Osteoblast (primary cell): ENCODE measurements at regions not wholly inside any gene's neighbourhood (a gene's known extent, or its start where the extent isn't known, plus 50 kb on each side); places are given as distances from the start of the nearest gene placed in this dataset.
"Not testable (repeated sequence)": the region's sequence is repeated elsewhere in the genome, so short reads cannot be mapped to it uniquely, and the experiment has no call there.

Source experiments
- DNase-seq: peaks from one replicate; pipeline ENCODE4 v3.0.0; 2011; ENCODE audit warnings: low spot score, mixed read lengths; ENCODE audit not compliant: insufficient read length; ENCODE audit errors: missing footprints
- H2AFZ ChIP-seq: 2 replicates; pipeline ENCODE4 v1.6.0; 2011; ENCODE audit warnings: mild to moderate bottlenecking, low read length
- H3K27ac ChIP-seq: 2 replicates; pipeline ENCODE4 v1.5.1; 2011; ENCODE audit warnings: mild to moderate bottlenecking, low read depth, low read length, moderate library complexity
- H3K27me3 ChIP-seq: 2 replicates; pipeline ENCODE4 v1.6.0; 2012; ENCODE audit warnings: mild to moderate bottlenecking, control low read depth, inconsistent platforms, low read length, moderate library complexity; ENCODE audit not compliant: insufficient read depth
- H3K36me3 ChIP-seq: 2 replicates; pipeline ENCODE4 v1.5.1; 2011; ENCODE audit warnings: mild to moderate bottlenecking, low read length, control low read depth, moderate library complexity; ENCODE audit not compliant: insufficient read depth
- H3K4me1 ChIP-seq: 2 replicates; pipeline ENCODE4 v1.5.1; 2011; ENCODE audit warnings: mild to moderate bottlenecking, low read length, control low read depth, moderate library complexity; ENCODE audit not compliant: insufficient read depth
- H3K4me2 ChIP-seq: 2 replicates; pipeline ENCODE4 v1.6.0; 2011; ENCODE audit warnings: mild to moderate bottlenecking, low read length; ENCODE audit not compliant: insufficient read depth
- H3K4me3 ChIP-seq: fragments of 200-600 bp; sonication (generic); 3 replicates; pipeline ENCODE4 v1.5.1; 2012; ENCODE audit warnings: mild to moderate bottlenecking, low read length, inconsistent platforms; ENCODE audit not compliant: insufficient read depth
- H3K79me2 ChIP-seq: 2 replicates; pipeline ENCODE4 v1.6.0; 2012; ENCODE audit warnings: mild to moderate bottlenecking, low read length, control low read depth, inconsistent platforms; ENCODE audit not compliant: insufficient read depth
- H3K9me3 ChIP-seq: 2 replicates; pipeline ENCODE4 v1.5.1; 2011; ENCODE audit warnings: low read depth, low read length, control low read depth
- H4K20me1 ChIP-seq: 2 replicates; pipeline ENCODE4 v1.6.0; 2012; ENCODE audit warnings: mild to moderate bottlenecking, low read length, control low read depth; ENCODE audit not compliant: insufficient read depth
- TF ChIP-seq, protein P1 (sequence below): IDR thresholded peaks from 2 replicates; pipeline ENCODE4 v1.5.1; 2011; ENCODE audit warnings: mild to moderate bottlenecking, low read depth, low read length, moderate library complexity; ENCODE audit errors: extremely low read depth

GRCh38 chr3:20442846-20443245 lies 256.8 kb upstream of the SGO1 start:
- TF ChIP-seq, protein P1, sequence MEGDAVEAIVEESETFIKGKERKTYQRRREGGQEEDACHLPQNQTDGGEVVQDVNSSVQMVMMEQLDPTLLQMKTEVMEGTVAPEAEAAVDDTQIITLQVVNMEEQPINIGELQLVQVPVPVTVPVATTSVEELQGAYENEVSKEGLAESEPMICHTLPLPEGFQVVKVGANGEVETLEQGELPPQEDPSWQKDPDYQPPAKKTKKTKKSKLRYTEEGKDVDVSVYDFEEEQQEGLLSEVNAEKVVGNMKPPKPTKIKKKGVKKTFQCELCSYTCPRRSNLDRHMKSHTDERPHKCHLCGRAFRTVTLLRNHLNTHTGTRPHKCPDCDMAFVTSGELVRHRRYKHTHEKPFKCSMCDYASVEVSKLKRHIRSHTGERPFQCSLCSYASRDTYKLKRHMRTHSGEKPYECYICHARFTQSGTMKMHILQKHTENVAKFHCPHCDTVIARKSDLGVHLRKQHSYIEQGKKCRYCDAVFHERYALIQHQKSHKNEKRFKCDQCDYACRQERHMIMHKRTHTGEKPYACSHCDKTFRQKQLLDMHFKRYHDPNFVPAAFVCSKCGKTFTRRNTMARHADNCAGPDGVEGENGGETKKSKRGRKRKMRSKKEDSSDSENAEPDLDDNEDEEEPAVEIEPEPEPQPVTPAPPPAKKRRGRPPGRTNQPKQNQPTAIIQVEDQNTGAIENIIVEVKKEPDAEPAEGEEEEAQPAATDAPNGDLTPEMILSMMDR: no peak
- Histone ChIP-seq H3K9me3 (no peaks in the 10 kb centered on the region), H3K27ac (no peak overlapping the region), H3K36me3 (no peaks in the 10 kb centered on the region), H3K4me2 (no peak overlapping the region), H3K79me2 (no peaks in the 10 kb centered on the region), H4K20me1 (no peaks in the 10 kb centered on the region), H3K27me3 (no peaks in the 10 kb centered on the region), H3K4me3 (no peak overlapping the region), H2AFZ (no peak overlapping the region), H3K4me1 (no peaks in the 10 kb centered on the region)
- DNase-seq: no peak

DNA sequence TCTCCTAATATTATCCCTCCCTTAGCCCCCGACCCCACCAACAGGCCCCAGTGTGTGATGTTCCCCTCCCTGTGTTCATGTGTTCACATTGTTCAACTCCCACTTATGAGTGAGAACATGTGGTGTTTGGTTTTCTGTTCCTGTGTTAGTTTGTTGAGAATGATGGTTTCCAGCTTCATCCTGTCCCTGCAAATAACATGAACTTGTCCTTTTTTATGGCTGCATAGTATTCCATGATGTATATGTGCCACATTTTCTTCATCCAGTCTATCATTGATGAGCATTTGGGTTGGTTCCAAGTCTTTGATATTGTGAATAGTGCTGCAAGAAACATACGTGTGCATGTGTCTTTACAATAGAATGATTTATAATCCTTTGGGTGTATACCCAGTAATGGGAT lies 241.3 kb upstream of the SGO1 start:
- H3K79me2 ChIP-seq, H4K20me1 ChIP-seq, H2AFZ ChIP-seq, H3K4me2 ChIP-seq, H3K27me3 ChIP-seq, H3K36me3 ChIP-seq, H3K9me3 ChIP-seq, H3K4me1 ChIP-seq, DNase-seq, H3K27ac ChIP-seq, H3K4me3 ChIP-seq: not testable (repeated sequence)

DNA sequence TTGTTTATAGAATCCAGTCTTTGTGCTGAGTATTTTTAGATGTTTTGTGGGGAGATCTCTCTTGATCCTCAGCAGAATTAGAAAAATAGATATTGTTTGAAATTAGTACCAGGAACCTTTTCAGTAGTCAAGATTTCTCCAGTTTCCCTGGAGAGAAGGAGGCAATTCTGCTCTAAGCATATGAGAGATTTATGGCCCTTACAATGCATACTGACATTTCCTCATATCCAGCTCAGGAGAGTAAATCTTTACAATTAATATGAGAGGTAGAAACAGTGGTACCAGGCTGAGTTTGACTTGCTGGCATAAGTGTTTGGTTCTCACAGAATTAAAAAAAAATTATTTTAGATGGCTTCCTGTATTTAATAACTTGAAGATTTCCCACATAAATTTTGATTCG lies 239.1 kb upstream of the SGO1 start:
- H3K79me2 ChIP-seq: no peaks in the 10 kb centered on the region
- H3K27ac ChIP-seq: no peak overlapping the region
- no peaks in the 10 kb centered on the region for H4K20me1 ChIP-seq
- no peak overlapping the region for H2AFZ ChIP-seq
- TF ChIP-seq, protein P1: no peak
- no peaks in the 10 kb centered on the region for H3K36me3 ChIP-seq
- no peaks in the 10 kb centered on the region for H3K4me1 ChIP-seq
- H3K9me3 ChIP-seq: no peaks in the 10 kb centered on the region
- no peaks in the 10 kb centered on the region for H3K27me3 ChIP-seq
- H3K4me3 ChIP-seq: no peak overlapping the region
- DNase-seq: no peak
- no peak overlapping the region for H3K4me2 ChIP-seq

GRCh38 chr3:20424086-20424485 lies 238.1 kb upstream of the SGO1 start:
- no peak overlapping the region for H2AFZ ChIP-seq
- H3K27ac ChIP-seq: no peak overlapping the region
- no peak overlapping the region for H3K4me2 ChIP-seq
- H3K4me1 ChIP-seq: no peaks in the 10 kb centered on the region
- no peak overlapping the region for H3K4me3 ChIP-seq
- no peaks in the 10 kb centered on the region for H3K9me3 ChIP-seq
- no peaks in the 10 kb centered on the region for H3K27me3 ChIP-seq
- no peaks in the 10 kb centered on the region for H3K79me2 ChIP-seq
- TF ChIP-seq, protein P1: no peak
- H3K36me3 ChIP-seq: no peaks in the 10 kb centered on the region
- DNase-seq: no peak
- H4K20me1 ChIP-seq: no peaks in the 10 kb centered on the region

DNA sequence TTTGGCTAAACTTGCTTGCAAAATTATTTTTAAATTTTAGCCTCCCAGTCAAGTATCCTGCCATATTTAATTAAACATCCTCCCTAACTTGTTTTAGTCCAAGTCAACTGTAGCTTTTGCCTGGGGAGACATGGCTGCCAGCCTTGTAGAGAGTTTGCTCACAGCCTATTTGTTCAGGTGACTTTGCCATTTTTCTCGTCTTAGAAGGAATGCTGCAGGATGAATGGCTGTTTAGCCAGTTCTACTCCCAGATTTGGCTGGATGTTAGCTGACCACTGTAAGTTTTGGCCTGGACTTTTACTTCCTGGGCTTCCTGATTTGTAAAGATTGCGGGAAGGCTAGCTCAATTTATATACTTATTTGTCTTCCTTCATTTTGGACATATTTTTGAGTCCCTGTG lies 236.4 kb upstream of the SGO1 start:
- H3K27ac ChIP-seq: no peak overlapping the region
- H3K9me3 ChIP-seq: no peaks in the 10 kb centered on the region
- H3K79me2 ChIP-seq: no peaks in the 10 kb centered on the region
- no peak overlapping the region for H3K4me3 ChIP-seq
- H2AFZ ChIP-seq: no peak overlapping the region
- no peak for DNase-seq
- no peaks in the 10 kb centered on the region for H3K36me3 ChIP-seq
- H4K20me1 ChIP-seq: no peaks in the 10 kb centered on the region
- TF ChIP-seq, protein P1: no peak
- H3K27me3 ChIP-seq: no peaks in the 10 kb centered on the region
- H3K4me1 ChIP-seq: no peaks in the 10 kb centered on the region
- no peak overlapping the region for H3K4me2 ChIP-seq
